ENCODE measurements at regions not wholly inside any gene's neighbourhood (a gene's known extent, or its start where the extent isn't known, plus 50 kb on each side); places are given as distances from the start of the nearest gene placed in this dataset.
"Not testable (repeated sequence)": the region's sequence is repeated elsewhere in the genome, so short reads cannot be mapped to it uniquely, and the experiment has no call there.

DNA sequence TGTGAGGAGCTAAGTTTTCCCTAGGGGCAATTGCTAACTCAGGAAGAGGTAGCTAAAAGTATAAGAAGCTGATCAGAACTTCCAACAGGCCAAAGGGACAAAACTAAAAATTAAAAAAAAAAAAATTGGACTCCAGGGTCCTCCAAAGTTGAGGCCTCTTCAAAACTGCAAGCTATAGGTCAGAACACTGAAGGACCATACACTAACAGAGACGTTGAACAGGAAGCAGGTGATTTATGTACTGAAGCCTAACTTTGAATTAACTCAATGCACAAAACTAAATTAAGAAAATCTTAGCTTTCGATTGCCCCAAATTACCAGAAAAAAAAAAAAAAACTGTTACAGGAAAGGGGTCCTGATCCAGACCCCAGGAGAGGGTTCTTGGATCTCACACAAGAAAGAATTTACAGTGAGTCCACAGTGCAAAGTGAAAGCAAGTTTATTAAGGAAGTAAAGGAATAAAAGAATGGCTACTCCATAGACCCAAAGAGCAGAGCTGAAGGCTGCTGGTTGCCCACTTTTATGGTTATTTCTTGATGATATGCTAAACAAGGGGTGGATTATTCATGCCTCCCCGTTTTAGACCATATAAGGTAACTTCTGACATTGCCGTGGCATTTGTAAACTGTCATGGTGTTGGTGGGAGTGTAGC lies 442.8 kb upstream of the NECTIN3 start:
- no peak for DNase-seq

DNA sequence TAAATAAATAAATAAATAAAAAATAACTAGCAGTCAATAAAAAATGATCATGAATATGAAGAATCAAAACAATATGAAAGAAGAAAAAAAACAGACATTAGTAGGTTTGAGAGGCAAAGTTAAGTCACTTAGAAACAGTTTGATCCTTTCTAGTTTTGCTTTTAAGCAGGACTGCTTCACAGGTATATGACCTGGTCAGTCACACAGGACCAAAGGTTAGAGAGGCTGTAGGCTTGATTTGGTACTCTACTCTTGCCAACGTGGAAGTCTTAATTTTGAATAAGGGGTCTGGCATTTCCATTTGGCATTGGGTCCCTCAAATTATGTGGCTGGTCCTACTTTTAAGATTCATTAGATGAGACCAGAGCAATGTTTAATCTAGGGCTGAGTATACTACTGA lies 441.7 kb upstream of the NECTIN3 start:
- no peak for DNase-seq

DNA sequence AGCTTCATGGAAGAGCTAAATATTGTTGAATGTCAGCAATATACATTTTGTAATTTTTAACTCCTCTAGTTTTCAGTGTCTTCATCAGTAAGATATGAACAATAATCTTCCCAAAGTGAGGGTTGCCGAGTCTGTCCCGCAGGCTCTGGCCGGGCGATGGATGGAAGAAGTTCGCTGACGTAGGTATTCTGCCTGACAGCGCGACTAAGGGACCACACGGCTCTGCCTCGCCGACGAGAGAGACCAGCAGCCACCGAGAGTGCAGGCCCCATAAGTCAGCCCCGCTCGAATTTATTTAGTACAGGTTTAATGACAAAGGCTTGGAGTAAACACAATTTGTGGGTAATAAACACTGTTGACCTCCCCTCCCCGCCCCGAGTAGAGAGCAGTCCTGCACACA lies 427.4 kb upstream of the NECTIN3 start:
- DNase-seq: no peak

DNA sequence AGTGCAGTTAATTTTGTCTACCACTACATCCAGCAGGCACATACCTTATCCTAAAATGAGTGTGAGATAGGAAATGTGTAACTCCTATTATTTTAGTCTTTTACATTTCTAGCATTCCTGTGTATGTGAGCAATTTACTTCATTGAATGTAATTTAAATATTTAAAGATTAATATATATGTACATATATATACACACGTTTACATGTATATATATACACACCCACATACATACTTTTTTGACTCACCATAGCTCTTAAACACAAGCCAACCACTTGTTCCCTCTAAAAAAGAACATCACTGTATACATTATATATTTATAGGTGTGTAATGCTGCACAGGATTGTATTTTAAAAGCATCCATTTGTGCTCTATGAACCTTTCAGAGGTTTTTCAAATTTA lies 425.6 kb upstream of the NECTIN3 start:
- no peak for DNase-seq

DNA sequence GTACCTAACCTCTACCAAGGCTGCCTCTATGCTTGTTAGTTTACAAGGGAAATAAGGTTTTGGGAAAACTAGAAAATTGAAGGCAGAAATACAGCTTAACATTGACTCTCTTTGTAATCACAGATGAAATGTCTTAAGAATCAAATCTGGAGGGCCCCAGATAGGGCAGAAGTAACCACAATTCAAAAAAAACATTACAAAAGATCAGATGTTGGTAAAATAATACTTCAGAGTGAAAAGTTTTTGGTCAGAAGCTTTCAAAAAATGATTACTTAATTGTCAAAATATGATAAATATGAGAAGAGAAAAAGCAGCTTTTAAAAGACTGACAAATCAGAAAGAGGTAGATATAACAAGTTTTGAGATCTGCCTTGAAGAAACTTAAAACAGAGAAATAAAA lies 425.1 kb upstream of the NECTIN3 start:
- no peak for DNase-seq

DNA sequence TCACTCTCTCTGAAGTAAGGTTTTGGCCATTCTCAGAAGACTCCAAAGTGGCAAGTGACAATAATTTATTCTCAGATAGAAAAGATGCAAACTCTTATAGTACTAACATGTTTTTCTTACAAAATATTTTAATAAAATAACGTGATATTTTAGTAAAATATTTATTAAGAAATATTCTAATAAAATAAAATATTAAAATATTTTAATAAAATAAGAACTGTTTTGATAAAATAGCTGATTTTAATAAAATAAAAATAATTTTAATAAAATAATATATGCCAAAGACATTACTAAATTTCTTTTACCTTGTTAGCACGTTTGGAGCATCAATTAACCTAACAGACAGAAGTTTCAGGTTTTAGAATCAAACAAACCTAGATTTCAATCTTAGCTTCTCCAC lies 424.0 kb upstream of the NECTIN3 start:
- DNase-seq: no peak

DNA sequence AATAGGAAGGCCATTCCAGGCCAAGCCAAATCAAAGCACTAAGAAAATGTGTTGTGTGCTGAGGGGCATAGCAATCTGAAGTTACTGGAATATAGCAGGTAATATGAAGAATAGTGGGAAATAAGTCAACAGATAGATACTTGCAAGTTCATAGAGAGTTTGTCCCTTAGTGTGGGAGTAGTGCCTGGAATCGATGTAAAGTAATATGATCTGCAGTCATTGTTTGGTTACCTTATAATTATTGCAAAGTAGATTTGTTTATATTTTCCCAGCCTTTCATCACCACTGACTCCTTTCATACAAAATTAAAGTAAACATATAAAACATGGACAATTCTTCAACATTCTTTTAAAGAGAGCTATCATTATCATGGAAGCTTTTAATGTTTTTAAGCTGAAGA lies 420.9 kb upstream of the NECTIN3 start:
- no peak for DNase-seq

DNA sequence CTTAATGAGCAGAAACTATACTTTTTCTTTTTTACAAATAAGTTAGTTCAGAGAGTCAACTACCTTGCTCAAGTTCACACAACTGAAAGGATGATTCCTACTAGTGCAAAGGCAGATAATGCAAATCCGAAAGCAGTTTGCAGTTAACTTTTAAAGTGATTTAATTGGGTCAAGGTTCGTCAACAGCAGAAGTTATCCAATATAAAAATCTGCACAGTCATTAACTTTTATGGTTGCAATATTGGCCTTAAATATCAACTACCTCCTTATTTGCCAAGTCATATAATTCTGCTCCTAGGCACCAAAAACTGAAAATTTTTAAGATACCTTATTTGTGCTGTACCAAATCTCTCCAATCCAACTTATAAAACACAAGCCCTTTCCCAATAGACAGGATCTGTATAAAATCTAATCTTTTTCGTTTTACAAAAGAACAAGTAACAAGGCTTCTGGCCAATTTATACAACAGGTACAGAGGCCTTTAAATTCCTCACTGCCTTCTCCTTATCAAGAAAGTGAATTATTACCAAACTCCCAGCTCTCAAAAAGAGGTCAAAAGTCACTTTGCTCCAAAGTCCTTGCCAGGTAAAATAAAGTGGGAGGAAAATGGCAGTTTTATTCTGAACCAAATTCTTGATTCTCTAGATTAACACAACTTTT lies 416.6 kb upstream of the NECTIN3 start:
- no peak for DNase-seq

DNA sequence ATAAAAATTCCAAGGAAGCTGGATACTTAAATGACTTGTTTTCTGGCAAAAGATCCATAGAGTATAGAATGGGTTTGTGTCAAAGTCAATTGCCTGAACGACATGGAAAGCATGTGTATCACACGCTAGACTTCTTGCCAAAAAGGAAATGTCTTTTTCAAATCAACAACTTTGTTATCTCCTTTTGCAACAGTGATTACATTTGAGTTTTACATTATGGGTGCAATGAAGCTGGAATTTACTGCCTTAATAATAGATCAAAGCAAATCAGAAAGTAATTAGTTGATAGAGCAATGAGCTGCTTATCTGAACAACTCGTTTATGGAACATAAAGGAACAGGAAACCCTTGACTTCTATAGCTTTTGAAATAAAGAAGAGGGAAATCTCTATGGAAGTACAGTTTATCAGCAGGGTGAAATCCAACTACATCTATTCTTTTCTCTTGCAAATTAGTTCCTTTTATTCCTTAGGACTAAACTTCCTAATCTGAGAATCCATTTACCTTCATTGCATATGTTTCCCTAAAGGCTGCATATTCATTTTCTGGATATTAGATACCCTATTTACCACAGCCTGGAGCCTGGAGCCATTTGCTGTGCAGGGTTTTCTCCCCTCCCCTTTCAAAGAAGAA lies 415.1 kb upstream of the NECTIN3 start:
- DNase-seq: no peak

DNA sequence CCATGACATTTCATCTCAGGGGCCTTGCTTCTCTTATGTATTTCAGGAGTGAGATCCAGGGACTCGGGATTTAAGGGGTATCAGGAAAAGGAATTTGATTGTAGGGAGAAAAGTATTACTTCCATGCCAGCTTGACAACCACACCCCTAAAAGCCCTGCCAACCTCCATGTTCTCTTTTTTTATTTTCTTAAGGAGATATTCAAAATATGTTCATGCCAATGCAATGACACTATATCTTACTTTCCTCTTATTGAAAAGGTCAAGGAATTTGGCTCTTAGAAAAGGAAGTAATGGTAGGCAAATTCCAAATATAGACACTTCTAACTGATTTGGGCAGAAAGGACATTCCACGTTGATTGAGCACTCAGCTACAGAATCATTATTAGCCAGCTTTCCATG lies 407.5 kb upstream of the NECTIN3 start:
- DNase-seq: no peak

DNA sequence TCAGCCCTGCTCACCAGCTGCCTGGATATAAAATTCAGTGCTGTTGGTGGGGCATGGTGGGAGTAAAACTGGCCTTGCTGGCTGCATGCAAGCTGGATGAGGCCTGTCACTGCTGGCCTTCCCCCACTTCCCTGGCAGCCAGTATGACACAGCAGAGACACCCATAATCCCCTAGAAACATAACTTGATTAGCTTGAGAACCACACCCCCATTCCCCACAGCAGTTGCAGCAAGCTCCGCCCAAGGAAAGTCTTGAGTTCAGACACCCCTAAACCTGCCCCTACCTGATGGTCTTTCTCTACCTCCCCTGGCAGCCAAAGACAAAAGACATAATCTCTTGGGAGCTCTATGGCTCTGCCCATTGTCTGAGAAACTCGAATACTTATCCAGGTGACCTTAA lies 405.1 kb upstream of the NECTIN3 start:
- DNase-seq: no peak

DNA sequence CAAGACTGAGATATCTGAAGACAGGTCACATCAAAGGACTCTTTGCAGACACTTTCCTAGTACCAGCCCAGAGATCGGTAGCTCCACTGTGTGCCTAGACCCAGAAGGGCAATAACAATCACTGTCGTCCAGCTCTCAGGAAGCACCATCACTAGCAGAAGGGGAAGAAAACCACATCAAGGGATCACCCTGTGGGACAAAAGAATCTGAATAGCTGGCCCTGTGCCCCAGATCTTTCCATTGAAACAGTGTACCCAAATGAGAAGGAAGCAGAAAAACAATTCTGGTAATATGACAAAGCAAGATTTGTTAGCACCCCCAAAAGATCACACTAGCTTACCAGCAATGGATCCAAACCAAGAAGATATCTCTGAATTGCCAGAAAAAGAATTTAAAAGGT lies 404.4 kb upstream of the NECTIN3 start:
- DNase-seq: no peak

DNA sequence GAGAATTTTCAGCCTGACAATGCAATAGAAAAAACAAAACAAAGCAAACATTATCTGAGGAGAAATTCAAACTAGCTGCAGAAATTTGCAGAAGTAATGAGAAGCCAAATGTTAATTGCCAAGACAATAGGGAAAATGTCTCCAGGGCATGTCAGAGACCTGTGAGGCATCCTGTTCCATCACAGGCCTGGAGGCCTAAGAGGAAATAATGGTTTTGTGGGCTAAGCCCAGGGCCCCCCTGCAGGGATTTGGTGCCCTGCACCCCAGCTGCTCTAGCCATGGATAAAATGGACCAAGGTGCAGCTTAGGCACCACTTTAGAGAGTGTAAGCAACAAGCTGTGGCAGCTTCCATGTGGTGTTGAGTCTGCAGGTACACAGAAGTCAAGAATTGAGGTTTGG lies 401.2 kb upstream of the NECTIN3 start:
- no peak for DNase-seq

DNA sequence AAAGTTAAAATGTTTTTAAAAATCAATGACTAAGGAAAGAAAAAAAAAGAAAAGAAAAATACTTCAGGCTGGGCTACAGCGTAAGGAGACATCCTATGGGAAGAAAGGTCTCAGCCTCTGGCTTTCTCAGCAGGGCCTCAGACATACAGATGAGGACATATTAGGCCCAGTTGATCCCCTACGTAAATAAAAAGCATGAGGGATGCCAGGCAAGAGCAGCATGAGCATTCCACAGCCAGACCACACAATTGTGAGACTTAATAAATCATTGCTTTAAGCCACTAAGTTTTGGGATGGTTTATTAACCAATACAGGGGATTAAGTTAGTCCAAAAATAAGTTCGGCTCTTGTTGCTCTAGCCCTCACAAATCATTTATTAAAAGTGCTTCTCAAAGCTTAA lies 394.1 kb upstream of the NECTIN3 start:
- DNase-seq: no peak

DNA sequence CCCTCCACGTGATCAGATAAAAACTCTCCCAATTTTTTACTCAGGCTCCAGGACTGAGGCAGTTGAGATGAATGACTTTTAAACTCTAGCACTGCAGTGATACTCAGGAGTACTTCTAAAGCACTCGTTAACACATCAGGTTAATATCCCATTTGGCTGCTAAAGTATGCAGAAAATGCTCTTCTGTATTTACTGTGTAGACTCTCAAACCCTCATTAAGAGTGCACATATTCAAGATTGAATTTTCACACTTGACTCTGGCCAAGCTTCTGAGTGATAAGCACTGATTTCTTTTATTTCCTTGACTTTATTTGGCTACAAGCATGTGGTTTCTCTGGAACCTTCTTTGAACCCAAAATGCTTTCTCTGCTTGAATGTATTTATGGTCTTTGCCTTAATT lies 392.3 kb upstream of the NECTIN3 start:
- no peak for DNase-seq

DNA sequence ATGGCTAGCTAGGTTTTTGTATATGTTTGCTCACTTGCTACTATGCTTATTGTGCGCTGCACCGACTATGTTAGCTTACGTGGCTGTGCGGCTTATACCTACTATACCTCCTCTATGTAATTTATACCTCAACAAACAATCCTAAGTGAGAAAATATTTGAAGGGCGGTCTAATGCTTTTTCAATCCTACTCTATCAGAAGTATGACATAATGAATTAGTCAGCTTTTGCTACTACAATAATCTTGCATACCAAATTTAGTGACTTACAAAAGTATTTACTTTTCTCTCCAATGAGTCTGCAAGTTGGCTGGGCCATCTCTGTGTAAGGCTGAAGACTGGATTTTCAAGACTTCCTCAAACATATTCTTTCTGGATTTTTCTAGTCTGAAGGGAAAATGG lies 391.2 kb upstream of the NECTIN3 start:
- no peak for DNase-seq

DNA sequence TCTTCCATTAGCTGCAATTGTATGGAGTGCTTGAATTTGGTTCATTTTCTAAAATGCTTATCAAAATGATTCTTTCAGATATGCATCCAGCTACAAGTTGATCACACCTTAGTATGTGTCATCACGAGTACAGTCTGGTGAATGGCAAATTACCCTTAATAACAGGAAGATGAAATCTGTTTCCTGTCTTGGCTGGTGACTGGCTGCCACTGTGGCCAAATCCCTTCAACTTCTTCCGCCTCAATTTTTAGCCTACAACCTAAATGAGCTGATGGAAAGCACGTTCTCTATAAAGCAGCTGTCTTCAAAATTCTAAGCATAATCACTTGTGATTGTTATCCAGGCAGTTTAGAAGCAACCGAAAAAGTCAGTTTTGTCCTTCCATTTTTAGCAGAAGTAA lies 387.1 kb upstream of the NECTIN3 start:
- no peak for DNase-seq

DNA sequence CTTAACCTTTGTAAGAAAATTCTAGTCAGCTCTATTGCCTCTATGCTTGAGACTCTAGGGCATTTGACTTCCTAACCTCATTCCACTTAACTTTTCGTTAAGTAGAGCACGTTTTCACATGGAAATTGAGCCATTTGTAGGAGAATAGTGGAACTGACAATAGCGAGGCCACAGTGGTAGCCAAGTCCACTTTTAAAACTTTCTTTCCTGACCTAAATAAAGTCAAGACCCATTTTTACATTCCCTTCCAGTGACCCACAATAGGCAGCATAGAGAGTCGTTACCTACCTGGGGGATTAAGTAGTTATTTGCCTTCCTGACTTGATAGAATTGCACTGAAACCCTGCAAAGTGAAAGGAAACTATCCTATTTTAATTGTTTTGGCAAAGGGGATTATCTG lies 386.0 kb upstream of the NECTIN3 start:
- no peak for DNase-seq

DNA sequence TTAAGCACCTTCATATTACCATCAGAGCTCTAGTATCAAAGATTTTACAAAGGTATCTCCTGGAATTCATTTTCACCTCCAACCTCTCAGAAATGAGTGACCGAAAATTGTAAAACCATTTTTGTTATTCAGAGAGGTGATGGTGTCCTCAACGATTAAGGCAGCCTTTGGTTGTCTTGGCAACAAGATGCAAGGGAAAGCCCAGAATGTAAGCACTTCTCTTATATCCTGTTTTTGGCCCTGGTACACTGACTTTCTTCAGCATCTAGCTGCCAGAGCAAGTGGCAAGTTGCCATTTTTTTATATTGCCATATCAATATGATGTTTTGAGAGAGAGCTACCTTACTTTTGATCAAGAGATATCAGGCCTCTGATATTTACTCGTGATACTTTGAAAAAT lies 384.9 kb upstream of the NECTIN3 start:
- no peak for DNase-seq

DNA sequence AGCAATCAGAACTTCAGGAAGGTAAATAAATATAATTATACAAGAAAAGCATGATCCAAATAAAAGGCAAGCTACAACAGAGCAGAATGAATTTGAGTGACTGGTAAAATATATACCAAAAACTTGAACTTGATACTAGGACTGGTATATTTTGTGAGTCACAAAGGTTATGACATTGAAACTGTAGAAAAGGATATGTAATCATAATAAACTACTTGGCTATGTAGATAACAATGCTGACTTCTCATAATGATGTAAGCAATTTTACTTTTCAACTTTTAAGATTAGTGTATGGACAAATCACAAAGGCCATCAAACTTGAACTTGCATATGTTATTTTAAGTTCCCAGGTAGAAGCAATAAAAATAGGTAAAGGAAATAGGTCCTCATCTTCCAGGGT lies 384.5 kb upstream of the NECTIN3 start:
- no peak for DNase-seq

DNA sequence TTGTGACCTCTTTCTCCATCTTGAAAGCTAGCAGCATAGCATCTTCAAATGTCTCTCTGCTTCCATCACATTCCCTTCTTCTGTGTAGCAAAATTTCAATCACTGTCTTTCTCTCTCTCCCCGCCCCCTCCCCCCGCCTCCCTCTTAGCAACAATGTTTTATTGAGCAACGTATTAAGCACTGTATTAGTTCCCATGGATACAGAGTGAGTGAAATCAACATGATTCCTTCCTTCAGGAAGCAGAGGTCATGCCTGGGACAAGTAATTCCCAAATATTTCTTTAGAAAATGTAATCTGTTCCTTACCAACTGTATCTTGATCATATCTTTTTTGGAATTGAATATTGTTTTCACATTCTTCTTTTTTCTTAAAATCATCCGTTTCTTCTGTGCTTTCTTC lies 373.7 kb upstream of the NECTIN3 start:
- DNase-seq: no peak

DNA sequence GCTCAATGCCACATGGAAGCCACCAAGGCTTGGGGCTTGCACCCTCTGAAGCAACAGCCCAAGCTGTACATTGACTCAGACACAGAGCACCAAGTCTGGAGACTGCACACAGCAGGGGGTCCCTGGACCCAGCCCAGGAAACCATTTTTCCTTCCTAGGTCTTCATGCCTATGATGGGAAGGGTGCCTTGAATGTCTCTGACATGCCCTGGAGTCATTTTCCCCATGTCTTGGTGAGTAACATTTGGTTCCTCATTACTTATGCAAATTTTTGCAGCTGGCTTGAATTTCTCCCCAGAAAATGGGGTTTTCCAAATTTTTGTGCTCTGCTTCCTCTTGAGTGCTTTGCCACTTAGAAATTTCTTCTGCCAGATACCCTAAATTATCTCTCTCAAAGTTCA lies 367.3 kb upstream of the NECTIN3 start:
- not testable (repeated sequence) for DNase-seq

DNA sequence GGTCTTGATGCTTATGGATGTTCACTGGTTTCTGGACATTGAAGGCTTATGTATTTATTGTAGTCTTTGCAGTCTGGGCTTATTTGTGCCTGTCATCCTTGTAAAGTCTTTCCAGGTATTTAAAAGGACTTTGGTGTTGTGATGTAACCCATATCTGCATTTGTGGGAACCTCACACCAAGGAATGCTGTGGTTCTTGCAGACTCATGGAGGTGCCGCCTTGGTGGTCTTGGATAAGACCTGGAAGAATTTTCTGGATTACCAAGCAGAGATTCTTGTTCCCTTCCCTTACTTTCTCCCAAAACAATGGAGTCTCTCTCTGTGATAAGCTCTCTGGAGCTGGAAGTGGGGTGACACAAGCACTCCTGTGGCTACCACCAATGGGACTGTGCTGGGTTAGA lies 363.5 kb upstream of the NECTIN3 start:
- DNase-seq: no peak

DNA sequence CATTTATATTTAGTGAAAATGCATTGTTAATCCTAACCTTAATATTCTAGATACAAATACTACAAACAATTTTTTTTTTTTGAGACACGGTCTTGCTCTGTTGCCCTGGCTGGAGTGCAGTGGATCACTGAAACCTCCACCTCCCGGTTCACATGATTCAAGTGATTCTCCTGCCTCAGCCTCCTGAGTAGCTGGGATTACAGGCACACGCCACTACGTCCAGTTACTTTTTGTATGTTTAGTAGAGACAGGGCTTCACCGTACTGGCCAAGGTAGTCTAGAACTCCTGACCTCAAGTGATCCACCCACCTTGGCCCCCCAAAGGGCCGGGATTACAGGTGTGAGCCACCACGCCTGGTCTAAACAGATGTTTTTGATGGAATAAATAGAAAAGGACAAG lies 361.5 kb upstream of the NECTIN3 start:
- no peak for DNase-seq

DNA sequence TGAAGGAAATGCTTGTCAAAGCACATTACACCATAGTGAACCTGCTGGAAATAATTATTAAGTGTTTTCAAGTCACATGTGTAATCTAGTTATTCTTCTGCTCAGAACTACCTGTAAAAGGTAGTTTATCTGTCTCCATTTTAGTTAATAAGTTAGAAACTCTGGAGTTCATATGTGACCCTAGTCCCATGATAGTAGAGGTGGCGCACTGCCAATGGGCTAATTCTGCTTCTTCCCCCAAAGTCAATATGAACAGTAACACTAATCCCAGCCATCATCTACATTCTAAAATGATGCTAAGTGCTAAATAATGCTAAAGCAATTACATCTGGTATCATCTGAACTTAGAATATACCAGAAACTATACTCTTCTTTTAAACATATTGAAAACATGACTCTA lies 361.0 kb upstream of the NECTIN3 start:
- no peak for DNase-seq

All from suppressor macrophage (primary cell).